ENCODE measurements at regions not wholly inside any gene's neighbourhood (a gene's known extent, or its start where the extent isn't known, plus 50 kb on each side); places are given as distances from the start of the nearest gene placed in this dataset.

DNA sequence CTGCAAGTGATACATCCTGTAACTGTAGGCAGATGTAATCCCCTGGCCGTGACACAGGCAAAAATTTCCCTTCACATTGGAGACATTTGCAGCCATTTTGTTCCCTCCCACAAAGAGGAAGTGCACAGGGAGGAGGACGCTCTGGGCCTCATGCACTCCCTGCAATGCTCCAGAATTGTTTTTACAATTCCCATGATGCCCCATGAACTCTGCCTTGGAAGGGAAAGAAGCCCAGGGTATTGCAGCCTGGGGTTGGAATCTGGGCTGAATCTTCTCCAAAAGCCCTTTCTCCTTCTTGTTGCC lies 491.7 kb downstream of the CCDC171 start:
- TF ChIP-seq, protein P1, sequence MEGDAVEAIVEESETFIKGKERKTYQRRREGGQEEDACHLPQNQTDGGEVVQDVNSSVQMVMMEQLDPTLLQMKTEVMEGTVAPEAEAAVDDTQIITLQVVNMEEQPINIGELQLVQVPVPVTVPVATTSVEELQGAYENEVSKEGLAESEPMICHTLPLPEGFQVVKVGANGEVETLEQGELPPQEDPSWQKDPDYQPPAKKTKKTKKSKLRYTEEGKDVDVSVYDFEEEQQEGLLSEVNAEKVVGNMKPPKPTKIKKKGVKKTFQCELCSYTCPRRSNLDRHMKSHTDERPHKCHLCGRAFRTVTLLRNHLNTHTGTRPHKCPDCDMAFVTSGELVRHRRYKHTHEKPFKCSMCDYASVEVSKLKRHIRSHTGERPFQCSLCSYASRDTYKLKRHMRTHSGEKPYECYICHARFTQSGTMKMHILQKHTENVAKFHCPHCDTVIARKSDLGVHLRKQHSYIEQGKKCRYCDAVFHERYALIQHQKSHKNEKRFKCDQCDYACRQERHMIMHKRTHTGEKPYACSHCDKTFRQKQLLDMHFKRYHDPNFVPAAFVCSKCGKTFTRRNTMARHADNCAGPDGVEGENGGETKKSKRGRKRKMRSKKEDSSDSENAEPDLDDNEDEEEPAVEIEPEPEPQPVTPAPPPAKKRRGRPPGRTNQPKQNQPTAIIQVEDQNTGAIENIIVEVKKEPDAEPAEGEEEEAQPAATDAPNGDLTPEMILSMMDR (IDR thresholded peaks at IDR 0.05), result no peak

DNA sequence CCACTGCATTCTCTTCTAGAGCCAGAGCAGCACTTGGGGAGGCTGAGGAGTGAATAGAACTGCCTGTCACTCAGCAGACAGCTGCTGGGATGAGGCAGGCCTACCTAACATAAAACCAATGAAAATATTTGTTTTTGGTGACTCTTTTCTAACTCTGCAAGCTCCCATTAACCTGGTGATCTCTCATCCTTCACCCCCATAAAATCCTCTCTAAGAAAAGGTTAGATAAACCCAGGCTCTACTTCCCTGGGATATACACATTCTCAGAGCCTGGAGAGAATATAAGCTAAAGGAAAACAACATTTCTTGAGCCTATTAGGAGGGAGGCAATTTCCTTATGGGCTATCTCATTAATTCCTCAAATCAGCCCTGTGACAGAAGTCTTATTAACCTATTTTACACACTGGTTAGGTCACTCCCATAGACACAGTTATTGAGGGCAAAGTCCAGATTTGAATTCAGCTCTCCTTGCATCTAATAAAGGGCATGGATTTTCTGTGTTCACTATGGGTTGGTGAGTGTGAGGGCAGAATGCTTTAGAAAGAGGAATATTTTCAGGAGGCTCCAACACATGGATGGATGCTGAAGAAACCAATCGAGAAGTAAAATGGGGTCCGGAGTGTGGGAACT lies 492.9 kb downstream of the CCDC171 start:
- TF ChIP-seq, protein P1 (IDR thresholded peaks at IDR 0.05), result no peak

DNA sequence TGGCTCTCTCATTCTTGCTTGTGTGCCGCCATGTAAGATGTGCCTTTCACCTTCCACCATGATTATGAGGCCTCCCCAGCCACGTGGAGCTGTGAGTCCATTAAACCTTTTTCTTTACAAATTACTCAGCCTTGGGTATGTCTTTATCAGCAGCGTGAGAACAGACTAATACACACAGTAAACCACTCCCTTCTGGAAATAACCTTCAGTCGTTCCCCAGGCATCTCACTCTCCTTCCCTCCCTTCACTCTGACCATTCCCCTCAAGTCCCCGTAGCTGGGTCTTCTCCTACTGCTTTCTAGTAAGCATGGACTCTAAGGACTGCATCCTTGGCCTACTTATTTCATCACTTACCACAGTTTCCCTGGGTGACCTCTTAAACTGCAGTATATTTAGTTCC lies 493.9 kb downstream of the CCDC171 start:
- TF ChIP-seq, protein P1 (IDR thresholded peaks at IDR 0.05), result no peak

DNA sequence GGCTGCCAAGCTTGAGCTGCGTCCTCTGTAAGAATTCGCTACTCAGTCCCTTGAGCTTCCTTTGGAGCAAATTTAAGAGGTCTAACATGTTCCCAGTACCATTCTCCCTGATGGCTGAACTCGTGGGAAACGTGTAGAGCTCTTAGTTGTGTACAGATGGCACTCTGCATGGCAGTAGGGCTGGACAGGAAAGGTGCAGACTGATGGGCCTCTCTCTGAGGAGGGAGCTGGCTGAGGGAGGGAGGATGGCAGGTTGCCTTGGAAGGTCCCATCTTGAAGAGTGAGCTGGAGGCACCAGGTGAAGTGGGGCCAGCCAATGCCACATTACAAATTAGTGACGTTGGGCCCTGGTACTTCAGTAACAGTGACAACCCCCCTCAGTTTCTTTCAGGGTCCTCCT lies 495.3 kb downstream of the CCDC171 start:
- TF ChIP-seq, protein P1 (IDR thresholded peaks at IDR 0.05), result no peak

DNA sequence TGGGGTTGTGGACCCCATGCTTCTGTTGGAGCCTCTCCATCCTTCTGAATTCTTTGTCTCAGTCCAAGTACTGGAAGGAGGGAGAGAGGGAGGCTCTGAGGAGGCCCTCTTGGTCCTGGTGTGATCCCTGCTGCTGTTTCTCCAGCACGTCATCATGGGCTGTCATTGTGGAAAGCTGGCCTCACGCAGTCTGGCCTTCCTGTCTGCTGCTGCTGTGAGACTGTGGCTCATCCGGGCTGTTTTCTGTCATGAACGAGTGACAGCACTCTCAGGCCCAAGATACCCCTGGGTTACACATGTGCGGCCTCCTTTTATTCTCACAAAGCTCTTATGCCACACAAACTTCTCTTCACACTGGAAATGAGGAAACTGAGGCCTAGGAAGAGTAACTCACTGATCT lies 499.3 kb downstream of the CCDC171 start:
- TF ChIP-seq, protein P1 (IDR thresholded peaks at IDR 0.05), result no peak

DNA sequence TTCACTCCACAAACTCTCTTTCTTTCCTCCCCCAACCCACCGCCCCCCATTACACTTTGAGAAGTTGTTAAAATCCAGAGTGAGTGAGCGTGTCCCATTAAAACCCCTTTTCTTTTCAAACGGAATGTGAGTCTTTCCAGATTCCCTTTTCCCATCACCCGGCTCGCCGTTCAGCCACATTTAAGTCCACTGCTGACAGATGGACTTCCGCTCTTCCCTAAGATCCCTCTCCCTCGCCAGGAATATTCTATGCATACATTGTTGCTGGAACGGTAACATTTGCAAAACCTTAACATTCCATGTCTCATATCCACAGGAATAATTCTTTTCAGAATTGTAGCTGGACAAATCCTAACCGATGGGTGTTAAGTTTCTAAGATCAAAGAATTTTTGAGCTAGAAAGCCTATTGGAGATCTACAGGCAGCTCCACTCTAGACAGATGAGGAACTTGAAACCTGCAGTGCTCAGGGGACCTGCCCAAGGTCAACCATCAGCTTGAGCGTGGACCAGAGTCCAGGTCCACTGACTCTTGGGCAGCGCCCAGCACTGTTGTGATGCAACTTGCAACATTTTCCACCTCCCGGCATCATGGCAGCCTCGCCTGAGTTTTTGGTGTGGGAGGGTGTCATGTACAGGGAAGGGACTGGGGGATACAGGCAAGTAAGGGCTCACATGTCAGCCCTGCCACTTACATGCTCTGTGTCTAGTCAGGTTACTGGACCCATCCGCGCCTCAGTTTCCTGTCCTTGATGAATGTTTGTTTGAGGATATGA lies 500.1 kb downstream of the CCDC171 start:
- TF ChIP-seq, protein P1 (IDR thresholded peaks at IDR 0.05), result no peak

DNA sequence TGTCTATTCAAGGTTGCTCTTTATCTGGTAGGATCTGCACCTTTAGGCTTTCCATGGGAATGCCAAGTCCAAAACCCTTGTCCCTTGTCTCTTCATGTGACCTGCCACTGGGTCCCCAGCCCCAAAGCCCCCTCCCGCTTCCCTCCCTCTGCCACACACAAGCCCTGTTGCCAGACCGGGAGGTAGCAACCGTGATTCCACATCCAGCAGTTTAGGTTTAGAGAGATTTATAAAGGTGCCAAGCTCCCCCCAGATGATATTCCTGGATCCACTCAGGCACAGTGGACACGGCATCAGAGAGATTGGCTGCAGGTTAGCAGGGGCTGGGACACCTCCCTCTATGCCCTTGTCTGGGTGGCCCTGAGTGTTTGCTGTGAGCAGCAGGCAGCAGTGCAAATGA lies 504.7 kb downstream of the CCDC171 start:
- TF ChIP-seq, protein P1 (IDR thresholded peaks at IDR 0.05), result no peak
